HG03354 (cell line): ENCODE measurements at regions not wholly inside any gene's neighbourhood (a gene's known extent, or its start where the extent isn't known, plus 50 kb on each side); places are given as distances from the start of the nearest gene placed in this dataset.
"Not testable (repeated sequence)": the region's sequence is repeated elsewhere in the genome, so short reads cannot be mapped to it uniquely, and the experiment has no call there.

ENCODE experiments used
- ATAC-seq: cut with Tn5 transposase; IDR thresholded peaks from one replicate; pipeline ENCODE4 v1.9.1; 2021; ENCODE audit warnings: mild to moderate bottlenecking; ENCODE audit not compliant: unreplicated experiment, poor library complexity, severe bottlenecking

DNA sequence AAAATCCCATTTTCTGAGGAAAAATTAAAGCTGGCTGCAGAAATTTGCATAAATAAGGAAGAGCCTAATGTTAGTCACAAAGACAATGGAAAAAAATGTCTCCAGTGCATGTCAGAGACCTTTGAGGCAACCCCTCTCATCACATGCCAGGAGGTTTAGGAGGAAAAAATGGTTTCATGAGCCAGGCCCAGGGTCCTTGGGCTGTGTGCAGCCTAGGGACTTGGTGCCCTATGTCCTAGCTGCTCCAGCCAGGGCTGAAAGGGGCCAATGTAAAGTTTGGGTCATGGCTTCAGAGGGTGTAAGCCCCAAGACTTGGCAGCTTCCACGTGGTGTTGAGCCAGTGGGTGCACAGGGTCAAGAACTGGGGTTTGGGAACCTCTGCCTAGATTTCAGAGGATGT lies 1252.6 kb downstream of the PCDH9 start:
- no peak for ATAC-seq

DNA sequence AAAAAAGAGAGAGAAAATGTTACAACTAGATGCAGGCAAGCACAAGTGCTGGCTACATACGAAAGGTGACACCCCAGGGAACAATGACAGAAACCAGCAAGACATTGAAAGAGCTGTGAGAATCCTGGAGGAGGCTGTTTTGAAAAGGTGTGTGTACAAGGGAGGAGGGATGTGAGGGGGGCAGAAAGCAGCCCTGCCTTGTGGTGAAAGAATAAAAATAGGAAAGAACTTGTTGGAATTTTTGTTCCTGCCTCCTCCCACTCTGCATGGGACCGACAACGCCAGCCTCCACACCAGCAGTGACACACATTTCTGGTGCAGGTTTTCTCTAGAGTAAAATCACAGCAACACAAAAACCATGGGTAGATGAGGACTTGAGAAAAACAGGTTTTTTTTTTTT lies 1258.6 kb downstream of the PCDH9 start:
- no peak for ATAC-seq

DNA sequence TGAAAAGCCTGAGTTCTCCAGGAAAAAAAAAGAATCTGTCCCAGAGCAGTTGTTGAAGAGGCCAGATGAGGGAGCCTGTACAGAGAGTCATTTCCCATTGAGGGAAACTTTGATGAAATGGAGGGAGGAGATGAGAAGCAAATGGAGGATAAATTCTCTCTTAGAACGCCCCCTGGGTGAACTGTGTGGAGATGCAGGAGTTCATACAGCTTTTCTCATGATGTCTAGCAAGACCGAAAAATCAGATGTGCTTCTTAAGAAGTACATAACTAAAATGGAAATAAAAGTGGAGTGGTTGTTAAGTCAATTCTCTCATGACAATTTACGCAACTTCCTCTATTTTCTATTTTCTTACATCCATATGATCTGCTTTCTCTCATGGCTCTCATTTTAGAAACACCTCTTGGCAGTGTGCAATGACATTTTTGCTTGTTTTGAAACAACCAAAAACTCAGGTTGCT lies 1263.1 kb downstream of the PCDH9 start:
- ATAC-seq: peak; percentile 48

DNA sequence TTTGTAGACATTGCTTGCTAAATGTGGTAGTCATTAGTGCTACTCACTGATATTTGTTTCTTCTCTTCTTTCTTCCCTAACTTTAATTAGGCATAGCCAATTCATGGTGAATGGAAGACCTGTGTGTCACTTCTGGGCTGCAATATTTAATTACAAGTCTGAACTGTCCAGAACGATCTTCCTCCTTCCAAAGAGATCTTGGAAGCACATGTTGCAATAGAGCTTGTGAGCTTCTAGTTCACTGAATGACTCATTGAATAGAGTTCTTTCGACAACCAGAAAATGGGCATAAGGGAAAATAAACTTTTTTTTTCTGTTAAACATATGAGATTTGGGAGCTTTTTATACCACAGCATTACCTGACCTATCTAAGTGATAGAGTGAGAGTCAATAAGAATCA lies 1264.6 kb downstream of the PCDH9 start:
- ATAC-seq: no peak

DNA sequence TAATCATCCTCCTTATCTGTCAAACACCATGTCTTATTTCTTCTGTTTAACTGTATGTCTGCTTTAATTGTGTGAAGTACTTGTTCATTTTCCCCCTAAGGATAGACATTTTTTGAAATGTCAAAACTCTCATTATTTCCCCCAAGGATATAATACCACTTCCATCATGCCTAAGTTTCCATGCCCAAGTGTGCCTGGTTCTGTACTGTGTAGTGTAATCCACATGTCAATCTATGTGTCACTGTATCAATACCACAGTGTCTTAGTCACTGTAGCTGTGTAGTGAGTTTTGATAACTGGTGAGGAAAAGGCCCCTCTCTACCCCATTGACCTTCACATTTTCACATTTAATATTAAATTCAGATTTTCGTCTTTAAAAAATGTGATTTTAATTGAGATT lies 1265.5 kb downstream of the PCDH9 start:
- no peak for ATAC-seq

DNA sequence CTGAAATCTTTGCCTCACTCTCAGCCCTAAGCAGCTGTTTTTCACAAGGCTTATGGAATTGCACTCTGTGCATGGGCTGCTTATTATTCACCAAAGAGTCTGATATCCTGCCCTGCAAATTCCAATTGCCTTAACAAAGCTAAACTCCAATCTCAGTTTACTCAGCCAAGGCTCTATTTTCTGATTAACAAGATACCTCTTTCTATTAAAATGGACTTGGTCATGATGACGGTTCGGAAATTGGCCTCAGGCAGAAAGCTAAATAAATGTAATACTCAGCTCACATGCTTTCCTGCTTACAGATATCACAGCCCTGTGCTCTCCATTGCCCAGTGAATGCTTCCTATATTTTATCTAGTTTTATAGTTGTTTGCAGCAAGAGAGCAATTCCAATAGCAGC lies 1270.8 kb downstream of the PCDH9 start:
- ATAC-seq: no peak

DNA sequence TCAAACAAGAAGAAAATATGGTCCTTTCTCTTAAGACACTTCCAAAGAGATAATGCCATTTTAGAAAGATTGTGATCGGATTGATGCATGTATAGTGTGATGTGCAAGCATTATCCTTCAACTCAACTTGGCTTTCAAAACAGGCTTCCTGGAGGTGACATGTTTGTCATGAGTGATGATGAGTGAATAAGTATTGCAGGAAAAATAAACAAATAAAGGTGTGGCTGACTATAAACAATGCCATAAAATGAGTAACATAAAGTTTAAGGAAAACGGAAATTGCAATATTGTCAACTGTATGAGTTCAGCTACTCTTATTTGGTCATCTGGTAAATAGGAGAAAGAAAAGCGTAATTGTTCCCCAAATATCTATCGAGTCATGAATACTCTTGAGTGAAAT lies 1283.7 kb downstream of the PCDH9 start:
- ATAC-seq: no peak

DNA sequence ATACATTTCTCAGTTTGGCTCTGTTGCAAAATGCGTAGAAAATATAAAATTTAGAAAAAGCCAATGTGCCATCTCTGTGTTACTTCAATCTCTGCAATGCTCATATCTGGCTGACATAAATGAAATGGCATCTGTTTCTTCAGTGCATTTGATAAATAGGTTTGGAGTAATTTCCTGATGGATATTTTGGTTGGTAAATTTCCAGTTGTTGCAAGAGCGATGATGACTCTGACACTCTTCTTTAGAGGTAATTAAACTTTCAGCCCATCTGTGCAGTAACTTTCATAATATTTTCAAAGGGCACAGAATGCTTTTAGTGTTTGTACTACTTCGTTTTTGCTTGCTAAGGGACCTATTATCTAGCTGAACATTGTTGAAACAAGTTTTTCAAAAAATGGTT lies 1286.4 kb downstream of the PCDH9 start:
- no peak for ATAC-seq

DNA sequence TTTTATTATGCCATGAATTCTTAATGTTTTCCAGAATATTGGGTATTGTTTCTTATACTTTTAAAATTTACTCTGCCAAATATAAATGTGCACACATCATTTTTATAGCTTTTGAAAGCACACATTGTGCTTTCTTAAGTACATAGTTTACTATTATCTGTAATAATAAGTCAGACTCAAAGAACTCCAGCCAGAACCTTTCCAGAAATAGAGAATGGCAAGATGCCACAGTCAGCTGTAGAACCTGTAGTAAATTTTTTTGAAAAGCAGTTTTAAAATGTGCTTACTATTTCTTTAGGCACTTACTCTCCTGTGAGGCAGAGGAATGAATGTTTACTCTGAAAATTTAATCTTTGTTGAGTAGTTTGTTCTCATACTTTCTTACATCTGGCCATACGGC lies 1287.1 kb downstream of the PCDH9 start:
- ATAC-seq: no peak

DNA sequence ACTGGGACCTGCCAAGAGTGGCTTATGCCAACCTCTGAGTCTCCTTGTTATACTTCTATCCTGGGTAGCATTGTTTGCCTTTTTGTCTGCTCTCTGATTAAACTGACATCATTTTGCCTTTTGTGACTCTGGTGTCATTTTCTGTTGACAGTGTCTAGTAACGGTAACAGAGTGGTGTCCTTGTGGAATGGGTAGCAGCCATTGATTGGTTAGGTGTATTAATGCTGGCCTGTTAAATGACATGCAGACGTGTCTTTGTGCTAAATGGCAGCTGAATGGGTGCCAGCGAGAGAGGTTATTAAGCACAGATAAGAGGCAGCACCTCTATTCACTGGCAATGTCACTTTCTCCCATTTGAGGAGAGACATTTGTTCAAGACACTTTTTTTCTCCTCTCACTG lies 1289.4 kb downstream of the PCDH9 start:
- ATAC-seq: no peak

DNA sequence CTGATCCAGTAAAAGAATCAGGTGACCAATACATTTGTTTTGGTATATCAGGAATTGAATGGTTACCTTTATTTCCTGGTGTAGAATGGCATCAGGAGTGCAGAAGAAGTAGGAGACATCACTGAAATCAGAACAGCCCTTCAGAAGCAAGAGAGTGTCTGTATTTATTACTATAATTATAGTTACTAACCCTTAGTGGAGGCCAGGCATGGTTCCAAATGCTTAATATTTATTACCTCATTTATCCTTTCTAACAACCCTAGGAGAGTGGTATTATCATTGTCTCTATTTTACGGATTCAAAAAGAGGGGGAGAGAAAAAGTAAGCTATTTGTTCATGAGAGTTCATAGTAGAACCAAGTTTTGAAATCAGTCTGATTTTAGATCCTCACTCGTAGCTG lies 1292.9 kb downstream of the PCDH9 start:
- ATAC-seq: no peak

DNA sequence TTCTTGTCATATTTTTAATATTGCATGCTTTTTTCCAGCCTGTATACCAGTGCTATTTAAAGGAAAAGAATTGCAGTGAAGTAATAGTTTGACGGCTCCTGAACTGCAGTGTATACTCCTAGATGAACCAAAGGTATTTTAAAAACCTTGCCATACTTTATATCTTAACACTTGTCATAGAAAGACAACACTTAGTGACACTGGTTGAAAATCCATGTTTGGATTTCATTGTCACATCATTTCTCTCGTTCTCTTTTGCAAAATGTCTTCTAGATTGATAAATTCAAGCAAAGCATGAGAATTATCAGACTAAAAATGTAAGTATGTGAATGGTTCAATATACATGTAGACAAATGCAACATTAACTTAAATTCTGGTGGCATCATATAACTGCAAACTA lies 1293.9 kb downstream of the PCDH9 start:
- no peak for ATAC-seq

DNA sequence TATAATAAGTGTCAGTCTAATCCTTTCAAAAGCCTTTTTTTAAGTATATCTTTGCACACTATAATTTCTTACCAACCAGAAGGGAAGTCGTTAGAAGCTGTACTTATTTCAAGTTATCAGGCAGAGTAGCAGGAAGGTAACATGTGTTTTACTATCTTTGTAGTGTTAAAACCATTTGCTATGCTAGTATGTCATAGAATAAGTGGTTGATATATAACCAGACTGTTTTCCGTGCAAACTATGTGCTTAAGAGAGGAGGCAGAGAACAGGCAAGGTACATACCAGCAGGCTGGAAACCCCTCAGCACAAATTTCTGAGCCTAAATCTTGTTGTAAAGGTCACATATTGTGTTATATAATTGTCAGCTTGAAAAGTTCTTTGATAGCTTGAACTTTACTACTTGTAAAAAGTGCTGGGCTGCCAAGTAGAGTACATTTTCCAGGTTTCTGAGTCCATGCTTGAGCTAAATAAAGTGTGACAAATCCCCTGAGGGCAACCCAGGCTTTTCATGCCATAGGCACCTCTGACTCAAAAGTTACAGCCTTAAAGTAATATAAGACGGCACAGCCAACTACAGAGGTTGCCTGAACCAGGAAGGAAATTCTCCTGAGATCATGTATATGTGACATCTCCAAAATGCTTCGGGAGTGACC lies 1297.4 kb downstream of the PCDH9 start:
- no peak for ATAC-seq

DNA sequence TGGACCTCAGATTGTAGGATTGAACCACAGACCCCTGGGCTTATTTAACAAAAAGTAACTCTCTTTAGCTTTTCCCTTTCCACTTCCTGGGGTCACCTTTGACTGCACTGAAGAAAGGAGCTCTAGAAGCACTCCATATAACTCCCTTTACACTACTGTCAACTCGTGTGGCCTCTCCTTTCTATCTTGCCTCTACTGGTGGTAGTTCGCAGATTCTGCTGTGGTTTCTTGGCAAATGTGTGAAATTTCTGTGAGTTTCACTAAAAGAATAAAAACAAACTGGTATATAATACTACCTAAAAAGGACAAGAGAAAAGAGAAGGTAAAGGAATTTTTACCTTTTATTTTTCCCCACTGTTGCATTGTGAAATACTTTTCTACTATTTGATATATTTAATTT lies 1298.1 kb downstream of the PCDH9 start:
- ATAC-seq: no peak

DNA sequence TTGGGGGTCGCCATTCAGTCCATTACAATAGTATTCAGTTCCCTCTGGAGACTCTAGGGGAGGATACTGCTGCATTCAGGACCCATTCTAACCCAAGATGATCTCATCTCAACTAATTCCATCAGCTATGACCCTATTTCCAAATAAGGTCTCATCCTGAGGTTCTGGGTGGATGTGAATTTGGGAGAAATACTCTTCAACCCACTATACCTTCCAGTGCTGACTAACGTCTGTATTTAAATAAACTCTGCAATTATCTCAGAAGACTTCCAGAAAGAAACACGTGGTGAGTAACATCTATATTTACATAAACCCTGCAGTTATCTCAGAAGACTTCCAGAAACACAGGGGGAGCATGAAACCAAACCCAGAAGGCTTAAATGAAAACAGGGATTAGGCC lies 1300.7 kb downstream of the PCDH9 start:
- ATAC-seq: no peak

DNA sequence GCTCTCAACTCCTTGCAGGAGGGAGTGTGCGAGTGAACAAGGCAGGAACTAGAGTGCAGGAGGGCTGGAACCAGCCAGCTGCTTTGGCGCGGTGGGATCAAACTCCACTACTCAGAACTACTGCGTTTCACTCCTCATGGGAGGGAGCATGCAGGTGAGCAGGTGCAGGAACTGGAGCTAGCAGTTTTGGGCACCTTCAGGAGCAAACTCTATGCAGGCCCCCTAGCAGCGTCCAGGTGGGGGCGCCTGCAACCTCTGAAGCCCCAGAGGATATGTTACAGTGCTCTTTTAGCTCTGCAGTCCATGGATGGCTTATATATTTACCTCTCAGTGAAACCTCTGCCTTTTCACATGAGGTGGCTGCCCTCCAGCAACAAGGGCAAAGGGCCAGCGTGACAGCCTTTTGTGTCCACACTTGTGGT lies 1303.4 kb downstream of the PCDH9 start:
- ATAC-seq: peak; percentile 89

DNA sequence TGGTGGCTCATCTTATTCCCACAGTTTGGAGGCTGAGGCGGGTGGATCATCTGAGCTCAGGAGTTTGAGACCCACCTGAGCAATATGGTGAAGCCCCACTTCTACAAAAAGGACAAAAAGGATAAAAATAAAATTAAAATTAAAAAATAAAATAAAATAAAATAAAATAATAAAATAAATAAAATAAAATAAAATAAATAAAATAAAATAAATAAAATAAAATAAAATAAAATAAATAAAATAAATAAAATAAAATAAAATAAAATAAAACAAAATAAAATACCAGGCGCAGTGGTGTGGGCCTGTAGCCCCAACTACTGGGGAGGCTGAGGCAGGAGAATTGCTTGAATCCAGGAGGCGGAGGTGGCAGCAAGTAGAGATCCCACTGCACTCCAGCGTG lies 1307.3 kb downstream of the PCDH9 start:
- ATAC-seq: not testable (repeated sequence)

DNA sequence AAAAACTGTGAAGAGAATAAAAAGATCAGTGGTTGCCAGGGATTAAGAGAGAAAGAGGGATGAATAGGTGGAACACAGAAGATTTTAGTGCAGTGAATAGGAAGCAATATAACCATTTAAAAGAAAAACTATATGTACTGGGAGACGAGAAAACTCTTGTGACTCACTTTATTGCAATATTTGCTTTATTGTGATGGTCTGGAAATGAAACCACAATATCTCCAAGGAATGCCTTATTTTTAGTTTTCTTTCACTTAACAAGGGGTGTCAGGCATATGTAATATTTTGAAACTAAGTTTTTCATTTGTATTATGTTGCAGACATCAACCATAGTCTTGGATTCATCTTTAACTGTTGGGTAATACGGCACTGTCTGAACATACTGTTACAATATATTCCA lies 1308.2 kb downstream of the PCDH9 start:
- ATAC-seq: no peak

DNA sequence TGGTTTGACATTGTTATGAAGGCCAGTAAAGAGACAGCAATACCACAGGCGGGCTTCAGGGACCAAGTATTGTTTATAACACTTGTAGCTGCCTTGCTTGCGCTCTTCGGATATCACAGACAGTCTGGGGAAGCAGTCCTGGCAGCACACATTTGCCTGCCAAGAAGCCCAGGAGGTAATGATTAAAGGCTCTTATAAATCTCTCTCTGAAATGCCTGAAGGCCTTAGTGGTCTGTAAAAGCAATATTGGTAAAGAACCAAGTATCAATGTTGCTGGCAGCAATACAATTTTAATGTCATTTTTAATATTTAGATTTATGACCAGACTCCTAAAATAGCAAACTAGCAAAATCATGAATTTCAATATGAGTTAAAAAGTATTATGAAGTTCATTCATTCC lies 1312.4 kb downstream of the PCDH9 start:
- ATAC-seq: no peak

DNA sequence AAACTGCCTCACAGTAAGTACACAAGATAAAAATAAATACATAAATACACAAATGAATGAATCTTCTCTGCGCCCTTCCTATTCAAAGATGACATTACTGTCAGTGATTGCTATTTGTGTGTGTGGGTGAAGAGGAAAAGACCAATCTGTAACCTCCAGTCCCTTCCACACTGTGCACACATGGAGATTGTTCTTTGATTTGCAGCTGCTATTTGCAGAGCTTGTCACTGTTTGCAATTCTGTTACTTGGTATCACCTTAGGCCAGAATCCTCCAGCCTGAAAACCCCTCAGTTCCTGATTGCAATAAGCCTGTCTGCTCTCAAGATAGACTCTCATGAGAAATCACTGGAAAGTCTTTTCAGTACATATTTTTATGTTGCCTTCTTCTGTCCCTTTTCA lies 1314.9 kb downstream of the PCDH9 start:
- ATAC-seq: no peak

DNA sequence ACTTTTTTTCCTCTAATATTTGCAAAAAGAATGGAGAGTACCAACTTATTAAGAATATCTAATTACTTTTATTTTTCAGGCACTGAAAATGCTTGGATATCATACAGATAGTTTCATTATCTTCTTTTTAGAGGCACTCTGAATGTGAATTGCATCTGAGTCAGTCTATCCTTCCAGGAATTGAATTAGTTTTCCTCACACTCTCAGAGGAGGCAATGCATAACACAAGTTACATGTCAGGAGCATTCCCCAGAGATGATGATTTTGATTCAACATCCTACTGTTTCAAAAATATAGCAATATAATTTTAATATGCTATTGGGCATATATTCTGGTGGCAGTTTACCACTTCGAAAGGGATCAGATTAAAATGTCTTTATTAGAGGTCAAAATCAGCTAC lies 1315.4 kb downstream of the PCDH9 start:
- ATAC-seq: no peak

DNA sequence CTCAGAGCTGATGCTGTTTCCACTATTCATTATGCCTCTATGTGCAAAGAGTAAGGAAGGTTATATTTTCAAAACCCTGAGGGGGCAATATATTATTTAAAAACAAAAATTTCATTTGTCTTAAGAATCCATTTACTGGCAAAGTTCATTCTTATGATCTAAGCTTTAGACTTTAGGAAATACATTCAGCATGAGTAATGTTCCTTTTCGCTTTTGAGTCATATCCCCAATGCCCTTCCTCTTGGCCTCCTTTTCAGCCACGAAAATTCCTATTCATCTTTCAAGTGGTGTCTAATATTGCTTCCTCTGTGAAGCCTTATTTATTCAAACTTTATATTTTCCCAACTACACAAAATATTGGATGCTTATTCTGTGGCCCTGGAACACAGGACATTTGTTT lies 1317.0 kb downstream of the PCDH9 start:
- ATAC-seq: no peak
